HK-2 (cell line): ENCODE measurements at regions not wholly inside any gene's neighbourhood (a gene's known extent, or its start where the extent isn't known, plus 50 kb on each side); places are given as distances from the start of the nearest gene placed in this dataset.
A peak's percentile ranks its signal among the peaks of the same experiment; 100 is the strongest.
"Not testable (repeated sequence)": the region's sequence is repeated elsewhere in the genome, so short reads cannot be mapped to it uniquely, and the experiment has no call there.

Source experiments
- DNase-seq: peaks from one replicate; pipeline ENCODE4 v3.0.0-alpha.2; 2018; ENCODE audit not compliant: unreplicated experiment

GRCh38 chr1:244758708-244759107, 76.8 kb upstream of the COX20 start:
- DNase-seq = no peak

- no peak for DNase-seq
These were observed 76.3 kb upstream of the COX20 start for GRCh38 chr1:244759158-244759557.

- no peak for DNase-seq
These were observed 75.0 kb upstream of the COX20 start for GRCh38 chr1:244760471-244760870.

GRCh38 chr1:244761279-244761678, 74.2 kb upstream of the COX20 start:
- no peak for DNase-seq

- DNase-seq = no peak
These were observed 72.8 kb upstream of the COX20 start for GRCh38 chr1:244762629-244763028.

- no peak for DNase-seq
These were observed 67.3 kb upstream of the COX20 start for GRCh38 chr1:244768186-244768585.

- DNase-seq = no peak
These were observed 66.7 kb upstream of the COX20 start for GRCh38 chr1:244768804-244769203.

GRCh38 chr1:244770556-244770955, 64.9 kb upstream of the COX20 start:
- DNase-seq = not testable (repeated sequence)

- no peak for DNase-seq
These were observed 61.9 kb upstream of the COX20 start for GRCh38 chr1:244773513-244773912.

GRCh38 chr1:244776783-244777182, 58.7 kb upstream of the COX20 start:
- not testable (repeated sequence) for DNase-seq

GRCh38 chr1:244778344-244778743, 57.1 kb upstream of the COX20 start:
- DNase-seq = no peak

- peak; percentile 31 for DNase-seq
These were observed 56.0 kb upstream of the COX20 start for GRCh38 chr1:244779410-244779809.

- DNase-seq = no peak
These were observed 55.1 kb upstream of the COX20 start for GRCh38 chr1:244780311-244780710.

GRCh38 chr1:244782056-244782455, 53.4 kb upstream of the COX20 start:
- DNase-seq = no peak

GRCh38 chr1:244783138-244783537, 52.3 kb upstream of the COX20 start:
- no peak for DNase-seq
